ENCODE measurements at regions not wholly inside any gene's neighbourhood (a gene's known extent, or its start where the extent isn't known, plus 50 kb on each side); places are given as distances from the start of the nearest gene placed in this dataset.
"Not testable (repeated sequence)": the region's sequence is repeated elsewhere in the genome, so short reads cannot be mapped to it uniquely, and the experiment has no call there.

DNA sequence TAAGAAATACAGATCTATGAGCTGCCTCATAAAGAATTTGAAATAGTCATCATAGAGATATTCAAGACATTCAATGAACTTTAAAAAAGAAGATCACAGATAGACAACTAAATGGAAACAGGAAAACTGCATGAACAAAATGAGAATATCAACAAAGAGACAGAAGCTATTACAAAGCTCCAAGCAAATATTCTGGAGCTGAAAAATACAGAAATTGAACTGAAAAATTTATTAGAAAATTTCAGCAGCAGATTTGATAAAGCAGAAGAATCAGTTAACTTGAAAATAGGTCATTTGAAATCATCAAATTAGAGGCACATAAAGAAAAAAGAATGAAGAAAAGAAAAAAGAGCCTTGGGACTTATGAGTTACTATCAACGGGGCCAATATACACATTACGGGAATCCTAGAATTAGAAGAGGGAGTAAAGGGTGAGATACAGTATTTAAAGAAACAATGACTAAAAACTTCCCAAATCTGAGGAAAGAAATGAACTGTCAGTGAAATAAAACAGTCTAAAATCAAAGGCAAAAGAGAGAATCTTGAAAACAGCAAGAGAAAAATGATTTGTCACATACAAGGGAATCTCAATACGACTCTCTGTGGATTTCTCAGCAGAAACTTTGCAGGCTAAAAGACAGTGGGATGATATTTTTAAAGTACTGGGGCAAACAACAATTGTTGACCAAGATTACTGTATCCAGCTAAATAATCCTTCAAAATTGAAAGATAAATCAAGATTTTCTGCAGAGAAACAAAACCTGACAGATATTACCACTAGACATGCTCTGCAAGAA, 641.6 kb downstream of the ANKRD50 start:
- no peak for DNase-seq (ENCODE audit: low read depth in 1 of 2, low spot score in 2 of 2)
- H3K4me3 ChIP-seq, result no peak overlapping the region
- H3K27ac ChIP-seq, result no peak overlapping the region
- peaks cover 8% of the 10 kb centered on the region; the same call in 1 of the 2 replicates for H3K4me1 ChIP-seq (replicated peaks)
- no peaks in the 10 kb centered on the region for H3K36me3 ChIP-seq
- peaks cover 11% of the 10 kb centered on the region for H3K9me3 ChIP-seq (replicated peaks)
- H3K27me3 ChIP-seq (replicated peaks), result no peaks in the 10 kb centered on the region

DNA sequence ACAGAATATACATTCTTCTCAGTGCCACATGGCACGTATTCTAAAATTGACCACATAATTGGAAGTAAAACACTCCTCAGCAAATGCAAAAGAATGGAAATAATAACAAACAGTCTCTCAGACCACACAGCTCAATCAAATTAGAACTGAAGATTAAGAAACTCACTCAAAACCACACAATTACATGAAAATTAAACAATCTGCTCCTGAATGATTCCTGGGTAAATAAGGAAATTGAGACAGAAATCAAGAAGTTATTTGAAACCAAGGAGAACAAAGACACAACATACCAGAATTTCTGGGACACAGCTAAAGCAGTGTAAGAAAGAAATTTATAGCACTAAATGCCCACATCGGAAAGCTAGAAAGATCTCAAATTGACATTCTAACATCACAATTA, 637.3 kb downstream of the ANKRD50 start:
- H3K36me3 ChIP-seq; H3K9me3 ChIP-seq (replicated peaks); H3K4me3 ChIP-seq; H3K27me3 ChIP-seq (replicated peaks): not testable (repeated sequence)
- Histone ChIP-seq H3K4me1 (replicated peaks) (peaks cover 11% of the 10 kb centered on the region; the same call in 1 of the 2 replicates), H3K27ac (peak overlapping the region; percentile 39; the same call in 1 of the 2 replicates)
- peak in 1 of 2 experiments; percentile 74 for DNase-seq (ENCODE audit: low read depth in 1 of 2, low spot score in 2 of 2)

DNA sequence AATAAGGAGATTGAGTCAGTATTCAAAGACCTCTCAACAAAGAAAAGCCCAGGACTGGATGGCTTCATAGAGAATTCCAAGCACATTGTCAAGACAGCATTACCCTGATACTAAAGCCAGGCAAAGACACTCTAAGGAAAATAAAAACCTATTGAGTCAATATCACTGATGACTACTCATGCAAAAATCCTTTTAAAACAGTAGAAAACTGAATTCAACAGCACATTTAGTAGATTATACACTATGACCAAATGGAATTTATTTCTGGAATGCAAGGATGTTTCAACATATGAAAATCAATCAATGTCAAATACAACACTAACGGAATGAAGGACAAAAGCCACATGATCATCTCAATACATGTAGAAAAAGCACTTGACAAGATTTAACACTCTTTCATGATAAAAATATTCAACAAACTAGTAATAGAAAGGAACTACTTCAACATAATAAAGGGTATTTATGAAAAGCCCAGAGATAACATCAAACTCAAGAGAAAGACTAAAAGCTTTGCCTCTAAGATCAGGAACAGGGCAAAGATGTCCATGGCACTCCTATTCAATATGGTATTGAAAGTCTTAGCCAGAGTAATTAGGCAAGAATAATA, 633.3 kb downstream of the ANKRD50 start:
- no peak overlapping the region for H3K27ac ChIP-seq
- H3K4me1 ChIP-seq (replicated peaks), result peaks cover 11% of the 10 kb centered on the region; the same call in 1 of the 2 replicates
- no peak for DNase-seq (ENCODE audit: low read depth in 1 of 2, low spot score in 2 of 2)
- H3K27me3 ChIP-seq (replicated peaks), result no peaks in the 10 kb centered on the region
- H3K36me3 ChIP-seq, result no peaks in the 10 kb centered on the region
- no peak overlapping the region for H3K4me3 ChIP-seq
- peaks cover 7% of the 10 kb centered on the region for H3K9me3 ChIP-seq (replicated peaks)

DNA sequence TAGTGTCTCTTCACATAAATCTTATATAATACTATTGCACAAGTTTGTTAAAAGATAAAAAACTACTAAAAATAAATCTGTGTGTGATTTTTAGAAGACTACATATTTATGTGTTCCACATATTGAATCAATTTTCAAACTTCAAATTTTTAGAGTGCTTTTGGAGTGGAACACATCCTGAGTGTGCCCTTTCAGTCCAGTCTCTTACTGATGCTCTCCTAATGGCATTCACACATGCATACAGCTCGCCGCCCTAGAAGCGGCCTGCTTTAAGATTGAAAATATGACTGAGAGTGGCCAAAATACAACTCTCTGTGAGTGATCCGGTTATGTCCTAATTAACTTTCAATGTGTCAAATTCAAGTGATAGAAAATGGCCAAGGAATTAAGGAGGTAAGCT, 628.8 kb downstream of the ANKRD50 start:
- no peak for DNase-seq (ENCODE audit: low read depth in 1 of 2, low spot score in 2 of 2)
- no peak overlapping the region for H3K27ac ChIP-seq
- H3K36me3 ChIP-seq, result no peaks in the 10 kb centered on the region
- peaks cover 7% of the 10 kb centered on the region; the same call in 1 of the 2 replicates for H3K9me3 ChIP-seq (replicated peaks)
- H3K4me3 ChIP-seq, result no peak overlapping the region
- H3K4me1 ChIP-seq (replicated peaks), result no peaks in the 10 kb centered on the region
- H3K27me3 ChIP-seq (replicated peaks), result no peaks in the 10 kb centered on the region

DNA sequence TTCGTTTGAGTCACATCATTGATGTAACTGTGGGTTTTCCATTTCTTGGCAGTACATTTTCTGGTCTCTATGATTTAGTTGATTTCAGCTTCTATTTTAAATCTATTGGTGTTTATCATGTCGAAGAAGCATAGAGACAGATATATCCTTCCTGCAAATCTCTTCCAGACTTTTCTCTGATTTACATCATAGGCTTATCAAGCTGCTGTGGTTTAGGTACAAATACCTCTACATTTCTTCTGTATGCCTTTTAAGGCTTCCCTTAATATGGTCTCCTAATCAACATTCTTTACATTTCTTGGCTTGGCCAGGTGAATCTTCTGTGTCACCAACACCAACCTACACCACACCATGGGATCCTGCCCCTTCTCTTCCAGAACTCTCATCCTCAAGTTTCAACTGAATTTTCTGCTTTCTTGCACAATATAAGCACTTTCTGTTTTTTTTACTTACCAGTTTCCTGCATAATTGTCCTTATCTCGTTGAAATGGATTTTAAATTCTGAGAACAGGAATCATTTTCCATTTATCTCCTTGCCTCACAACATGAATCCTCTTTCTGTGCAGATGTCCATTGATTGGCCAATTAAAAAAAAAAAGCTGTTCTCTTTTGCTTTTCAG, 626.9 kb downstream of the ANKRD50 start:
- H3K27ac ChIP-seq, result no peak overlapping the region
- no peaks in the 10 kb centered on the region for H3K36me3 ChIP-seq
- H3K27me3 ChIP-seq (replicated peaks), result no peaks in the 10 kb centered on the region
- DNase-seq (ENCODE audit: low read depth in 1 of 2, low spot score in 2 of 2), result no peak
- H3K9me3 ChIP-seq (replicated peaks), result no peaks in the 10 kb centered on the region
- no peak overlapping the region for H3K4me3 ChIP-seq
- H3K4me1 ChIP-seq (replicated peaks), result no peaks in the 10 kb centered on the region

DNA sequence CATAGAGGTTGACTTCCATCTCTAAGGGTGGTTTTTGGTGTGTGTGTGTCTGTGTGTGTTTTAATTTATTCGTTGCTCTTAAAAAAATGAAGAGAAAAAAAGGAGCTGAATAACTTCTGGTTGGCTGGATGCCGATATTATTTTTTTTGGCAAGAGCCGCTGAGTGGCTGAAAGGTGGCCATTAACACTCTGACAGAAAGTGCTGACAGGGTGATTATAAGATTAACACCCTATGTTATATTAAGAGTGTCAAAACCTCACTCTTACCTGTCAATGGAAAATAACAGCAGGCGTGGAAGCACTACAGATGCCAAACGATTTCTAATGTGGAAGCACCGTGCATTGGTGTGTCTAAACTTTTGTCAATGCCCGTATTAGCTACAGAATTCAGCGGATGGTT, 622.5 kb downstream of the ANKRD50 start:
- Histone ChIP-seq H3K4me3 (no peak overlapping the region), H3K36me3 (no peaks in the 10 kb centered on the region), H3K4me1 (replicated peaks) (no peaks in the 10 kb centered on the region), H3K27ac (no peak overlapping the region), H3K9me3 (replicated peaks) (no peaks in the 10 kb centered on the region), H3K27me3 (replicated peaks) (no peaks in the 10 kb centered on the region)
- no peak for DNase-seq (ENCODE audit: low read depth in 1 of 2, low spot score in 2 of 2)

DNA sequence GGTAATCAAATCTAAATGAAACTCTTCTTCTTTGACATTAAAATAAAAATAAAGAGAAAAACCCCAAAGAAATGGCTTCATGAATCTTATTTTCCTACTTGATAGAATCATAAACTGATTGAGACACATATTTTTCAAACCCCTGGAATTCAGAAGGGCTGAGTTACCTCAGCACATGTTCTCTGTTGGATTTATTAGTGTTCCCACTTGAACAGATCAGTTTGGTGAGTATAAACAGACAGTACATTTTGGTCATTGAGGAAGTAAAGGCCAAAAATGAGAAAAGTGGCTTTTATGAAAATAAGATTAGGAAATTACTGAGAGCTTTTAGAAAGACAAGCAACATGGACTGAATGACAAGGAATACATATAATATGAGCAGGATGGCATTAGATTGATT, 620.4 kb downstream of the ANKRD50 start:
- Histone ChIP-seq H3K9me3 (replicated peaks) (no peaks in the 10 kb centered on the region), H3K4me3 (no peak overlapping the region), H3K4me1 (replicated peaks) (no peaks in the 10 kb centered on the region), H3K27ac (no peak overlapping the region), H3K27me3 (replicated peaks) (no peaks in the 10 kb centered on the region), H3K36me3 (no peaks in the 10 kb centered on the region)
- no peak for DNase-seq (ENCODE audit: low read depth in 1 of 2, low spot score in 2 of 2)

DNA sequence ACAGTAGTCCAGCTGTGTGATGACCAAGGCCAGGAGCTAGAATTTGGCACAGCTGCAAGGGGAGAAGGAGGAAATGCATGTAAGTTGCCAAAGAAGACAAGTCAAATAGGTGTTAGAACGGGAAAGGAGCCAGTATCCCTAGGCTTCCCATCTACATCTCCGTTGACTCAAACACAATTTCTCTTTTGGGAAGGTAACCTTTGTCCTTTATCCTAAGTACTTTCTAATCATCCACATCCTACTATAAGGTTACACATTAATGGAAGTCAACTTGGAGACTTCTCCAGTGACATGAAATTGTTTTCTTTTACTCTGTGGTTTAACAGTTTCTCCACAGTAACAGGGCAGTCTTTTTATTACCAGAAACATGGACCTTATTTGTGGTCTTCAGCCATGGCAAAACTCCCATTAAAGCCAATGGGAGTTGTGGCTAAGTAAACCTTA, 620.0 kb downstream of the ANKRD50 start:
- no peak overlapping the region for H3K27ac ChIP-seq
- H3K27me3 ChIP-seq (replicated peaks), result no peaks in the 10 kb centered on the region
- H3K36me3 ChIP-seq, result no peaks in the 10 kb centered on the region
- no peaks in the 10 kb centered on the region for H3K9me3 ChIP-seq (replicated peaks)
- H3K4me3 ChIP-seq, result no peak overlapping the region
- no peaks in the 10 kb centered on the region for H3K4me1 ChIP-seq (replicated peaks)
- DNase-seq (ENCODE audit: low read depth in 1 of 2, low spot score in 2 of 2), result no peak

DNA sequence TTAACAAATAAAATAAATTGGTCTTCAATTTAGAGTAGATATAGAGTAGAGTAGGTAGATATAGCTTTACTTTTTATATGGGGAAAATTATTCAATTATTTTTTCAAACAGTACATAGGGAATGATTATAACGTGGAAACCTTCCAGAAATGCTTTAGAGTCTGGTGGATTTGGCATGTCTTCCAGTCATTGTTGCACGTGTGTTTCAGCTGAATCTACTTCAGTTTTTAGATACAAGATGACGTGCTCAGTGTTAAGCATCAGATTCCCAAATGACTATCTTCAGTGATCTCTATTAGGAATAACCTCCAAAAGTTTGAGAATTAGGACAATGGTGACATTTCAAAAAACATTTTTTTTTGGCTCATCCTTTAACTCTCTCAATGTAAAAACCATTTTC, 616.9 kb downstream of the ANKRD50 start:
- no peaks in the 10 kb centered on the region for H3K9me3 ChIP-seq (replicated peaks)
- H3K36me3 ChIP-seq, result no peaks in the 10 kb centered on the region
- no peaks in the 10 kb centered on the region for H3K27me3 ChIP-seq (replicated peaks)
- H3K4me1 ChIP-seq (replicated peaks), result no peaks in the 10 kb centered on the region
- no peak overlapping the region for H3K4me3 ChIP-seq
- DNase-seq (ENCODE audit: low read depth in 1 of 2, low spot score in 2 of 2), result no peak
- H3K27ac ChIP-seq, result no peak overlapping the region

DNA sequence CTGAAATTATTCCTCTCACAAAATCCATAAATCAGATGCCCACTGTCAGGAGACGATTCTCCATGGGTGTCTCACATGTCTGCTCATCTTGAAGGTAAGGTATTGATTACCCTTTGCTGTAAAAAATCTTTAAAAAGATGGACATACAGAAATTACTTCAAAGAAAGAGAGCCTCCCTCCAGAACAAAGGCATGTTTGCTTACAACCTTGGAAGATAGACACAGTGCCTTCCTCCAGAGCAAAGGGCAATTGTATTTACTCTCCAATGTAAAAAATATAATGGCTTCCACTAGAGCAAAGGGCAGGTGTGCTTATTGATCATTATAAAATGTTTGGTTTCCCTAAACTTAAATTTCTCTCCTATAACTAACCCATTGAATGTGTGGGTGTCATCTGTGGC, 616.2 kb downstream of the ANKRD50 start:
- no peak overlapping the region for H3K27ac ChIP-seq
- H3K4me1 ChIP-seq (replicated peaks), result no peaks in the 10 kb centered on the region
- H3K27me3 ChIP-seq (replicated peaks), result no peaks in the 10 kb centered on the region
- no peaks in the 10 kb centered on the region for H3K36me3 ChIP-seq
- DNase-seq (ENCODE audit: low read depth in 1 of 2, low spot score in 2 of 2), result no peak
- H3K4me3 ChIP-seq, result no peak overlapping the region
- no peaks in the 10 kb centered on the region for H3K9me3 ChIP-seq (replicated peaks)

DNA sequence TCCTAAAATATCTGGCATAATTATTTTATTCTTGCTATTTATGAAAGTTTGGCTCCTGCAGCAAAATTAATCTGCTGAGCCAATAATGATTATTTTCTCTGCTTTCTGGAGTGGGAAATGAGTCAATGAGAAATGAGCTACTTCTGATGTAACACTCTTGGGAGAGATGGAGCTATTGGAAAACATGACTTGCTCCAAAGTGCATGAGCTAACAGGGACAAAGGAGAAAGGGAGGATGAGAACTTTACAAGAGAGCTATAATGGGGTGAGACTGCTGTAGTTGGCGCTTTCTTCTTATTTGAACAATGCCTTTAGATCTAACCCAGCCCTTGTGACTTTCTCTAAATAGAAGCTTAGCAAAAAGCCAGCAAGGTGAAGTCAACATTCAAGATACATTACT, 615.1 kb downstream of the ANKRD50 start:
- Histone ChIP-seq H3K27ac (no peak overlapping the region), H3K27me3 (replicated peaks) (no peaks in the 10 kb centered on the region), H3K36me3 (no peaks in the 10 kb centered on the region), H3K9me3 (replicated peaks) (no peaks in the 10 kb centered on the region), H3K4me3 (no peak overlapping the region), H3K4me1 (replicated peaks) (no peaks in the 10 kb centered on the region)
- no peak for DNase-seq (ENCODE audit: low read depth in 1 of 2, low spot score in 2 of 2)

DNA sequence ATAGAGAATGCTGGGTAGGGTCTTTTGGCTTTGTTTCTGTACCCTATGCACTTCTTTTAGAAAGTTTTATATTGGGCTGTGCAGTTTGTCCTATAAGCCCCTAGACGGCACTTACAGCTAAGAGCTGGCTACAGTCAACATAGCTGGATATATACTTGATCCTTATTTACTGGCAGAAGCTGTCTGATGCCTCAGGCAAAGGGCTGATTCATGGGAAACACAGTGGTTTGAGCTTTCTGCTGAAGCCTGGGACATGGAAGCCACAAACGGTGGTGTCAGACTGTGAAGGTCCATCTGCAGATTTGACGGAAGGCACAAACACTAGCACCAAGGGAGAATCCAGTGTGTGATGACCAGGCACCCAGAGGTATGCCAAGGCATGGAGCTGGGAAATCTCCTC, 608.4 kb downstream of the ANKRD50 start:
- Histone ChIP-seq H3K9me3 (replicated peaks) (no peaks in the 10 kb centered on the region), H3K4me1 (replicated peaks) (no peaks in the 10 kb centered on the region), H3K4me3 (no peak overlapping the region), H3K27ac (no peak overlapping the region), H3K36me3 (no peaks in the 10 kb centered on the region), H3K27me3 (replicated peaks) (no peaks in the 10 kb centered on the region)
- DNase-seq (ENCODE audit: low read depth in 1 of 2, low spot score in 2 of 2), result no peak

DNA sequence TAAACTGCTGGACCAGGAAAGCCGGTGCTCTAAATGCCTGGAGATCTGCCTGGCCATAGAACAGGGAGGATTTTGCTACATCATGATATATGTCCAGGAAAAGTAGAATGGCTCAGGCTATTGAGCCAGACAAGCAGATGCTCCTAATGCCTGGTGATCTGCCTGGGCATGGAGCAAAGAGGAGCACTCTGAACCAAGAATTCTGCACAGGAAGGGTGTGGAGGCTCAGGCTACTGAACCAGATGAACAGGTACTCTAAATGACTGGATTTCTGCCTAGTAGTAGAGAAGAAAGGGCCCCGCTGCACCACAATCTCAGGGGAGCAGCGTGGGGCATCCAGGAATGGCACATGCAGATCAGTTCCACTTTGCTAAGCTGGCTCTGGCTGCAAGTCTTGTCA, 607.9 kb downstream of the ANKRD50 start:
- H3K4me3 ChIP-seq, result no peak overlapping the region
- H3K9me3 ChIP-seq (replicated peaks), result no peaks in the 10 kb centered on the region
- DNase-seq (ENCODE audit: low read depth in 1 of 2, low spot score in 2 of 2), result no peak
- no peaks in the 10 kb centered on the region for H3K36me3 ChIP-seq
- no peak overlapping the region for H3K27ac ChIP-seq
- no peaks in the 10 kb centered on the region for H3K4me1 ChIP-seq (replicated peaks)
- no peaks in the 10 kb centered on the region for H3K27me3 ChIP-seq (replicated peaks)

DNA sequence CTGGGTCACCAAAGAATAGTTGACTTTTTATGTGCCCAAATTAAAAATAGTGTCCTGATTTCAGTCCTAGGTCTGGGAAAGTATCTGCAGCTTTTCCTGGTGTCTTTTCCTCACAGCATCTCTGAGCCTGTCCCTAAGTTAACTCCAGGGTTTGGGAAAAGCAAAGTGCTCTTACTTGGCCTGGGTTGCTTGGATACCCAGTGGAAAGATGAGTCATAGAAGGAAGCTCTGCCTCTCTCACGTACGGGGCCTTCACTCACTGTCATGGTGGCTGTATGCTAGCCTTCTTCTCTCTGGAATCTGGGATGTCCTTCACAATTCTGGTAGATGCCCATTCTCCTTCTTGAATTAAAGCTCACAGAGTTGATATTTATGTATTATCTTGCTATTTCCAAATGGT, 607.3 kb downstream of the ANKRD50 start:
- Histone ChIP-seq H3K27ac (no peak overlapping the region), H3K4me3 (no peak overlapping the region), H3K4me1 (replicated peaks) (no peaks in the 10 kb centered on the region), H3K36me3 (no peaks in the 10 kb centered on the region), H3K9me3 (replicated peaks) (no peaks in the 10 kb centered on the region), H3K27me3 (replicated peaks) (no peaks in the 10 kb centered on the region)
- DNase-seq (ENCODE audit: low read depth in 1 of 2, low spot score in 2 of 2), result no peak

All from SJSA1 (cell line).